ENCODE measurements at regions not wholly inside any gene's neighbourhood (a gene's known extent, or its start where the extent isn't known, plus 50 kb on each side); places are given as distances from the start of the nearest gene placed in this dataset.

- TF ChIP-seq POLR2AphosphoS5 (IDR thresholded peaks at IDR 0.05): no peak
- TF ChIP-seq CTCF (IDR thresholded peaks at IDR 0.05): no peak
- TF ChIP-seq EP300 (IDR thresholded peaks at IDR 0.05): no peak
- no peak for TF ChIP-seq POLR2A (IDR thresholded peaks at IDR 0.05; ENCODE audit: low read depth)
Measured at GRCh38 chr4:116501954-116502353, 583.4 kb downstream of the TRAM1L1 start.

Data from esophagus muscularis mucosa (tissue), 4 donors.